Peyer's patch (tissue), 4 donors: ENCODE measurements at regions not wholly inside any gene's neighbourhood (a gene's known extent, or its start where the extent isn't known, plus 50 kb on each side); places are given as distances from the start of the nearest gene placed in this dataset.

Source experiments
- POLR2A ChIP-seq, 2 donors: fragments of 450-650 bp; IDR thresholded peaks; one replicate each; pipeline ENCODE4 v1.5.1; 2017; ENCODE audit warnings: antibody characterized with exemption in 2 of 2, mild to moderate bottlenecking in 2 of 2, moderate library complexity in 2 of 2
- TF ChIP-seq, protein P1 (sequence below), 6 experiments: fragments of 450-650 bp in 4 of 6; fragments of 200-600 bp in 2 of 6; sonication (generic) in 1 of 6; IDR thresholded peaks; one replicate each; pipeline ENCODE4 v1.5.1; 2017 to 2019; ENCODE audit warnings: antibody characterized with exemption in 6 of 6, mild to moderate bottlenecking in 3 of 6, moderate library complexity in 1 of 6

- TF ChIP-seq, protein P1, sequence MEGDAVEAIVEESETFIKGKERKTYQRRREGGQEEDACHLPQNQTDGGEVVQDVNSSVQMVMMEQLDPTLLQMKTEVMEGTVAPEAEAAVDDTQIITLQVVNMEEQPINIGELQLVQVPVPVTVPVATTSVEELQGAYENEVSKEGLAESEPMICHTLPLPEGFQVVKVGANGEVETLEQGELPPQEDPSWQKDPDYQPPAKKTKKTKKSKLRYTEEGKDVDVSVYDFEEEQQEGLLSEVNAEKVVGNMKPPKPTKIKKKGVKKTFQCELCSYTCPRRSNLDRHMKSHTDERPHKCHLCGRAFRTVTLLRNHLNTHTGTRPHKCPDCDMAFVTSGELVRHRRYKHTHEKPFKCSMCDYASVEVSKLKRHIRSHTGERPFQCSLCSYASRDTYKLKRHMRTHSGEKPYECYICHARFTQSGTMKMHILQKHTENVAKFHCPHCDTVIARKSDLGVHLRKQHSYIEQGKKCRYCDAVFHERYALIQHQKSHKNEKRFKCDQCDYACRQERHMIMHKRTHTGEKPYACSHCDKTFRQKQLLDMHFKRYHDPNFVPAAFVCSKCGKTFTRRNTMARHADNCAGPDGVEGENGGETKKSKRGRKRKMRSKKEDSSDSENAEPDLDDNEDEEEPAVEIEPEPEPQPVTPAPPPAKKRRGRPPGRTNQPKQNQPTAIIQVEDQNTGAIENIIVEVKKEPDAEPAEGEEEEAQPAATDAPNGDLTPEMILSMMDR (IDR thresholded peaks at IDR 0.05) = no peak
- no peak for TF ChIP-seq POLR2A (IDR thresholded peaks at IDR 0.05)
Observed at GRCh38 chrX:68983004-68983857, 154.4 kb downstream of the EFNB1 start.
